Erythroblast (primary cell): ENCODE measurements at regions not wholly inside any gene's neighbourhood (a gene's known extent, or its start where the extent isn't known, plus 50 kb on each side); places are given as distances from the start of the nearest gene placed in this dataset.
"Not testable (repeated sequence)": the region's sequence is repeated elsewhere in the genome, so short reads cannot be mapped to it uniquely, and the experiment has no call there.

ENCODE experiments used
- DNase-seq, 2 experiments: peaks; one replicate each; lab custom pipeline; 2025; lab: John Stamatoyannopoulos, UW
- GATA1 ChIP-seq: IDR thresholded peaks from 2 replicates; pipeline ENCODE4 v1.6.1; 2011; ENCODE audit warnings: low read depth, mild to moderate bottlenecking, control low read depth, low read length, moderate library complexity
- POLR2A ChIP-seq: IDR thresholded peaks from 2 replicates; pipeline ENCODE4 v1.6.1; 2011; ENCODE audit warnings: mild to moderate bottlenecking, low read length

- no peak for TF ChIP-seq GATA1
- no peak for TF ChIP-seq POLR2A
- DNase-seq: no peak
Measured at GRCh38 chr18:73352546-73352945, 484.8 kb upstream of the NETO1 start.

GRCh38 chr18:73340135-73340977, 472.6 kb upstream of the NETO1 start:
- TF ChIP-seq POLR2A (no peak), GATA1 (no peak)
- no peak for DNase-seq

GRCh38 chr18:73331212-73331772, 463.5 kb upstream of the NETO1 start:
- DNase-seq: no peak
- TF ChIP-seq GATA1 (no peak), POLR2A (no peak)

- not testable (repeated sequence) for DNase-seq
Measured at GRCh38 chr18:73330106-73330505, 462.3 kb upstream of the NETO1 start.

GRCh38 chr18:73324187-73324831, 456.5 kb upstream of the NETO1 start:
- not testable (repeated sequence) for DNase-seq

- peak in 1 of 2 experiments; percentile 35 for DNase-seq
- TF ChIP-seq POLR2A (no peak), GATA1 (no peak)
Measured at GRCh38 chr18:73318739-73319479, 451.1 kb upstream of the NETO1 start.

- DNase-seq: no peak
- TF ChIP-seq POLR2A: no peak
- TF ChIP-seq GATA1: no peak
Measured at GRCh38 chr18:73316513-73316912, 448.7 kb upstream of the NETO1 start.

- TF ChIP-seq POLR2A (no peak), GATA1 (no peak)
- no peak for DNase-seq
Measured at GRCh38 chr18:73315381-73315780, 447.6 kb upstream of the NETO1 start.

GRCh38 chr18:73313476-73313875, 445.7 kb upstream of the NETO1 start:
- TF ChIP-seq GATA1: no peak
- no peak for TF ChIP-seq POLR2A
- no peak for DNase-seq

- TF ChIP-seq GATA1 (no peak), POLR2A (no peak)
- DNase-seq: no peak
Measured at GRCh38 chr18:73296686-73297085, 428.9 kb upstream of the NETO1 start.

- no peak for TF ChIP-seq GATA1
- TF ChIP-seq POLR2A: no peak
- no peak for DNase-seq
Measured at GRCh38 chr18:73292156-73292555, 424.4 kb upstream of the NETO1 start.

GRCh38 chr18:73288813-73289212, 421.0 kb upstream of the NETO1 start:
- DNase-seq: no peak
- no peak for TF ChIP-seq GATA1

GRCh38 chr18:73286584-73286983, 418.8 kb upstream of the NETO1 start:
- DNase-seq: no peak
- no peak for TF ChIP-seq GATA1
- TF ChIP-seq POLR2A: no peak

GRCh38 chr18:73283788-73284187, 416.0 kb upstream of the NETO1 start:
- no peak for DNase-seq
- TF ChIP-seq POLR2A (no peak), GATA1 (no peak)
